VCaP (cell line): ENCODE measurements at regions not wholly inside any gene's neighbourhood (a gene's known extent, or its start where the extent isn't known, plus 50 kb on each side); places are given as distances from the start of the nearest gene placed in this dataset.

Experiments used
- H3K27ac ChIP-seq: fragments of 450-650 bp; 2 replicates; pipeline ENCODE4 v1.5.1; 2017
- CTCF ChIP-seq: fragments of 450-650 bp; conservative IDR thresholded peaks from 2 replicates; pipeline ENCODE4 v1.5.1; 2017; ENCODE audit warnings: mild to moderate bottlenecking, moderate library complexity

GRCh38 chr18:26723981-26724380 lies 141.5 kb downstream of the AQP4 start:
- no peak for TF ChIP-seq CTCF

GRCh38 chr18:26722565-26722931 lies 143.0 kb downstream of the AQP4 start:
- TF ChIP-seq CTCF = no peak
- H3K27ac ChIP-seq = peak overlapping the region; percentile 29; the same call in 1 of the 2 replicates

More at GRCh38 chr18:26723981-26724380, 141.5 kb downstream of the AQP4 start:
- H3K27ac ChIP-seq = no peak overlapping the region

GRCh38 chr18:26721854-26722564 lies 143.5 kb downstream of the AQP4 start:
- peak overlapping the region; percentile 29; the same call in 1 of the 2 replicates for H3K27ac ChIP-seq
- TF ChIP-seq CTCF = no peak

- H3K27ac ChIP-seq = no peak overlapping the region
- TF ChIP-seq CTCF = no peak
Observed at GRCh38 chr18:26719896-26720295, 145.6 kb downstream of the AQP4 start.

GRCh38 chr18:26717123-26717719 lies 148.3 kb downstream of the AQP4 start:
- TF ChIP-seq CTCF = no peak
- no peak overlapping the region for H3K27ac ChIP-seq

GRCh38 chr18:26714739-26715138 lies 150.8 kb downstream of the AQP4 start:
- TF ChIP-seq CTCF = no peak

GRCh38 chr18:26711756-26712155 lies 153.8 kb downstream of the AQP4 start:
- H3K27ac ChIP-seq = no peak overlapping the region
- no peak for TF ChIP-seq CTCF

More at GRCh38 chr18:26714739-26715138, 150.8 kb downstream of the AQP4 start:
- no peak overlapping the region for H3K27ac ChIP-seq
